NCI-H1417 (cell line): ENCODE measurements at regions not wholly inside any gene's neighbourhood (a gene's known extent, or its start where the extent isn't known, plus 50 kb on each side); places are given as distances from the start of the nearest gene placed in this dataset.

Source experiments
- DNase-seq, 3 experiments: peaks; one replicate each; lab custom pipeline; 2025; lab: John Stamatoyannopoulos, UW

GRCh38 chr11:37623778-37624177 is 1025.7 kb upstream of the RAG2 start:
- DNase-seq: no peak

- DNase-seq: no peak
Measured at GRCh38 chr11:37621662-37622061, 1023.6 kb upstream of the RAG2 start.

GRCh38 chr11:37616291-37616690 is 1018.3 kb upstream of the RAG2 start:
- no peak for DNase-seq

- DNase-seq: no peak
Measured at GRCh38 chr11:37613031-37613430, 1015.0 kb upstream of the RAG2 start.

GRCh38 chr11:37612146-37612545 is 1014.1 kb upstream of the RAG2 start:
- no peak for DNase-seq

- no peak for DNase-seq
Measured at GRCh38 chr11:37605229-37605628, 1007.2 kb upstream of the RAG2 start.

GRCh38 chr11:37598381-37598780 is 1000.3 kb upstream of the RAG2 start:
- no peak for DNase-seq

- DNase-seq: no peak
Measured at GRCh38 chr11:37597776-37598175, 999.7 kb upstream of the RAG2 start.

- DNase-seq: no peak
Measured at GRCh38 chr11:37595845-37596244, 997.8 kb upstream of the RAG2 start.

- DNase-seq: no peak
Measured at GRCh38 chr11:37574361-37574760, 976.3 kb upstream of the RAG2 start.

GRCh38 chr11:37572491-37573171 is 974.6 kb upstream of the RAG2 start:
- DNase-seq: no peak

- no peak for DNase-seq
Measured at GRCh38 chr11:37571246-37571645, 973.2 kb upstream of the RAG2 start.

GRCh38 chr11:37560991-37561390 is 963.0 kb upstream of the RAG2 start:
- no peak for DNase-seq

GRCh38 chr11:37560346-37560745 is 962.3 kb upstream of the RAG2 start:
- DNase-seq: no peak

GRCh38 chr11:37558619-37559210 is 960.7 kb upstream of the RAG2 start:
- DNase-seq: no peak

GRCh38 chr11:37557990-37558389 is 960.0 kb upstream of the RAG2 start:
- no peak for DNase-seq

GRCh38 chr11:37552284-37552683 is 954.2 kb upstream of the RAG2 start:
- no peak for DNase-seq

GRCh38 chr11:37544491-37544890 is 946.5 kb upstream of the RAG2 start:
- no peak for DNase-seq

- no peak for DNase-seq
Measured at GRCh38 chr11:37533830-37534229, 935.8 kb upstream of the RAG2 start.

GRCh38 chr11:37533087-37533486 is 935.1 kb upstream of the RAG2 start:
- no peak for DNase-seq

- DNase-seq: no peak
Measured at GRCh38 chr11:37532271-37532670, 934.2 kb upstream of the RAG2 start.

- DNase-seq: no peak
Measured at GRCh38 chr11:37527545-37527944, 929.5 kb upstream of the RAG2 start.

GRCh38 chr11:37525336-37525735 is 927.3 kb upstream of the RAG2 start:
- DNase-seq: no peak

GRCh38 chr11:37519781-37520180 is 921.7 kb upstream of the RAG2 start:
- no peak for DNase-seq
